Naive thymus-derived CD4-positive, alpha-beta T cell (primary cell): ENCODE measurements at regions not wholly inside any gene's neighbourhood (a gene's known extent, or its start where the extent isn't known, plus 50 kb on each side); places are given as distances from the start of the nearest gene placed in this dataset.

ENCODE experiments used
- ATAC-seq: fragments of 150-1000 bp; cut with Tn5 transposase; 2 replicates; pipeline ENCODE4 v1.10.0; 2021; ENCODE audit warnings: mild to moderate bottlenecking, moderate library complexity
- CTCF ChIA-PET: fragments of 350-600 bp; sonication (Branson Sonifier 250); formaldehyde crosslinking; loops from one replicate; lab custom pipeline; 2021; ENCODE audit warnings: antibody characterized with exemption; lab: Charles Lee
- POLR2A ChIA-PET: fragments of 350-600 bp; sonication (Branson Sonifier 250); formaldehyde crosslinking; loops from one replicate; lab custom pipeline; 2021; ENCODE audit warnings: antibody characterized with exemption, inconsistent platforms; lab: Charles Lee
- DNase-seq, 9 donors: peaks; one replicate each; pipeline versions ENCODE4 v3.0.0 to v3.0.0-alpha.2; 2020 to 2022; ENCODE audit warnings: mixed read lengths in 1 of 9
- H3K27ac ChIP-seq: one replicate; pipeline ENCODE4 v1.7.0; 2013; ENCODE audit warnings: mild to moderate bottlenecking, low read depth, low read length, moderate library complexity
- H3K27me3 ChIP-seq, 2 donors: one replicate each; pipeline ENCODE4 v1.7.0; 2013; ENCODE audit warnings: low read length in 2 of 2, mild to moderate bottlenecking in 2 of 2, moderate library complexity in 2 of 2; ENCODE audit not compliant: control insufficient read depth in 2 of 2, insufficient read depth in 2 of 2
- H3K36me3 ChIP-seq, 3 experiments: 1 replicate in 2 of 3; 2 replicates in 1 of 3; pipeline ENCODE4 v1.7.0; 2013; ENCODE audit warnings: low read length in 3 of 3, mild to moderate bottlenecking in 3 of 3, moderate library complexity in 1 of 3; ENCODE audit not compliant: insufficient read depth in 3 of 3, control insufficient read depth in 2 of 3
- H3K4me1 ChIP-seq, 2 donors: one replicate each; pipeline ENCODE4 v1.7.0; 2013; ENCODE audit warnings: low read length in 2 of 2, mild to moderate bottlenecking in 2 of 2, moderate library complexity in 1 of 2; ENCODE audit not compliant: control insufficient read depth in 2 of 2, insufficient read depth in 2 of 2
- H3K4me3 ChIP-seq: 2 replicates; pipeline ENCODE4 v1.7.0; 2013; ENCODE audit warnings: mild to moderate bottlenecking, low read length
- H3K9me3 ChIP-seq, 3 experiments: 1 replicate in 2 of 3; 2 replicates in 1 of 3; pipeline ENCODE4 v1.7.0; 2013; ENCODE audit warnings: low read length in 3 of 3; ENCODE audit not compliant: control insufficient read depth in 2 of 3
- H3K27ac Mint-ChIP-seq, 9 donors: one replicate each; pipeline ENCODE4 v1.8.0; 2020 to 2022; ENCODE audit warnings: mixed read lengths in 9 of 9, mild to moderate bottlenecking in 8 of 9, moderate library complexity in 5 of 9, inconsistent platforms in 2 of 9
- H3K27me3 Mint-ChIP-seq, 5 donors: one replicate each; pipeline ENCODE4 v1.8.0; 2021 to 2022; ENCODE audit warnings: mixed read lengths in 5 of 5, mild to moderate bottlenecking in 1 of 5
- H3K36me3 Mint-ChIP-seq, 5 donors: one replicate each; pipeline ENCODE4 v1.8.0; 2020 to 2022; ENCODE audit warnings: mixed read lengths in 5 of 5, mild to moderate bottlenecking in 3 of 5, inconsistent platforms in 1 of 5
- H3K4me1 Mint-ChIP-seq, 7 donors: one replicate each; pipeline ENCODE4 v1.8.0; 2020 to 2022; ENCODE audit warnings: mixed read lengths in 7 of 7, mild to moderate bottlenecking in 3 of 7, inconsistent platforms in 1 of 7
- H3K4me3 Mint-ChIP-seq, 10 donors: one replicate each; pipeline ENCODE4 v1.8.0; 2020 to 2022; ENCODE audit warnings: mild to moderate bottlenecking in 10 of 10, mixed read lengths in 10 of 10, moderate library complexity in 6 of 10, inconsistent platforms in 2 of 10
- H3K9me3 Mint-ChIP-seq, 11 donors: one replicate each; pipeline ENCODE4 v1.8.0; 2020 to 2022; ENCODE audit warnings: mixed read lengths in 11 of 11, mild to moderate bottlenecking in 4 of 11, inconsistent platforms in 1 of 11, moderate library complexity in 1 of 11
- intact Hi-C, 2 donors: fragments of 100-400 bp; cut with micrococcal nuclease; formaldehyde crosslinking; loops; one replicate each; pipeline ENCODE4 v1.15.1; 2023

DNA sequence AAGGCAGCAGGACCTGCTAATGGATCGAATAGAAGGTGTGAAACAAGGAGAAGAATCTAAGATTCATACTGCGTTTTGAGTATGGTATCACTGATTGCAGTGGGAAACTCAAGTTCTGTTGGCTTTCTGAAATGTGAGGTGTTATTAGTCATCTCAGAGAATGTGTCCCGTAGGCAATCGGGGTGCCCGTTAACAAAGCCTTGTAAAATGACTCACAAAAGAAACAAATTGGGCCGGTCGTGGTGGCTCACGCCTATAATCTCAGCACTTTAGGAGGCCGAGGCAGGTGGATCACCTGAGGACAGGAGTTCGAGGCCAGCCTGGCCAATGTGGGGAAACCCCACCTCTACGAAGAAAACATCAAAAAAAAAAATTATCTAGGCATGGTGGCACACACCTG, 118.2 kb upstream of the C7orf33 start:
- POLR2A ChIA-PET = no interaction called here
- no peaks in the 10 kb centered on the region for H3K36me3 Mint-ChIP-seq
- intact Hi-C loops = no loop called here
- Histone ChIP-seq H3K4me3 (no peak overlapping the region), H3K36me3 (no peaks in the 10 kb centered on the region), H3K4me1 (no peaks in the 10 kb centered on the region), H3K9me3 (no peaks in the 10 kb centered on the region), H3K27ac (no peak overlapping the region), H3K27me3 (no peaks in the 10 kb centered on the region)
- DNase-seq = no peak
- no peaks in the 10 kb centered on the region for H3K9me3 Mint-ChIP-seq
- peaks cover 0 to 10% (median 5%) of the 10 kb centered on the region in 5 donors for H3K27me3 Mint-ChIP-seq
- H3K4me1 Mint-ChIP-seq = peaks cover 0 to 2% (median 0%) of the 10 kb centered on the region in 7 donors
- no peak overlapping the region for H3K4me3 Mint-ChIP-seq
- CTCF ChIA-PET = no interaction called here
- no peak for ATAC-seq
- no peak overlapping the region for H3K27ac Mint-ChIP-seq

DNA sequence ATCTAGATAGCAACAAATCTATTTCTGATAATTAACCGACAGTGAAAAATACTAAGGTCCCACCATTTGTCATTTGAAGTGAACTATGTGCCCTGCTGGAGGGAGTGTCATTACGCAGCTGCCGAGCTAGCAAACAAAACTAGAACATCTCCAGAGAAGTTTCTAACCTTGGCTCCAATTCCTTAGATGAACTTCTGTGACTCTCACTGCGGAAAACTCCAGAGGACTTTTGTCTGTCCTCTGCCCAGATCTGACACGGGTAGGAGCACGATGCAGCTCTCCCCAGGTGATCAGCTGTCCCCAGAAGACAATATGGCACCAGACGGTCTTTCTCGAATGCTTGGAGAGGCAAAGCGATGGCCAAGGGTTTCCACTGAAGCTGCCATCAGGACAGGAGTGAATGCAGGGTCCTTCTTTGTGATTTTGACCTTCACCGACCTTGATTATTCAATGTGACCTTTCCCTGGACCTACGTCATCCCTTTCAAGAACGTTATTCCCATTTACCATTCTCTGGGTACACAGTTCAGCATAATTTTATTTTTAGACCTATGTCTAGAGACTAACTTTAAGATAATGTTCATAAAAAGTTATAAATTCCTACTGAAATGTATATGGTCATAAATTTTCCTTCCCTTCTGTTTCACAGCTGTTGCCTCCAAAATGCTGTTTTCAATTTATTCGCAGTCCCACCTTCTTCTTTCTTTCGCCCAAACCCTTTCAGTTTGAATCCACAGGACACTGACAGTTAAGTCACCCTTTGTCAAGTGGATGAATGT, 116.7 kb upstream of the C7orf33 start:
- Mint-ChIP-seq H3K4me1 (peaks cover 0 to 2% (median 0%) of the 10 kb centered on the region in 7 donors), H3K27me3 (peaks cover 0 to 6% (median 5%) of the 10 kb centered on the region in 5 donors), H3K36me3 (no peaks in the 10 kb centered on the region), H3K27ac (no peak overlapping the region), H3K9me3 (no peaks in the 10 kb centered on the region), H3K4me3 (no peak overlapping the region)
- Histone ChIP-seq H3K9me3 (no peaks in the 10 kb centered on the region), H3K36me3 (no peaks in the 10 kb centered on the region), H3K27me3 (no peaks in the 10 kb centered on the region), H3K4me3 (no peak overlapping the region), H3K4me1 (no peaks in the 10 kb centered on the region), H3K27ac (no peak overlapping the region)
- POLR2A ChIA-PET = no interaction called here
- CTCF ChIA-PET = interaction anchor here (1.2 kb wide), 1 partner anchor 209 kb away, joined by 3 read pairs; no protein-coding TSS in a partner anchor
- ATAC-seq = no peak
- no peak for DNase-seq
- intact Hi-C loops = no loop called here

DNA sequence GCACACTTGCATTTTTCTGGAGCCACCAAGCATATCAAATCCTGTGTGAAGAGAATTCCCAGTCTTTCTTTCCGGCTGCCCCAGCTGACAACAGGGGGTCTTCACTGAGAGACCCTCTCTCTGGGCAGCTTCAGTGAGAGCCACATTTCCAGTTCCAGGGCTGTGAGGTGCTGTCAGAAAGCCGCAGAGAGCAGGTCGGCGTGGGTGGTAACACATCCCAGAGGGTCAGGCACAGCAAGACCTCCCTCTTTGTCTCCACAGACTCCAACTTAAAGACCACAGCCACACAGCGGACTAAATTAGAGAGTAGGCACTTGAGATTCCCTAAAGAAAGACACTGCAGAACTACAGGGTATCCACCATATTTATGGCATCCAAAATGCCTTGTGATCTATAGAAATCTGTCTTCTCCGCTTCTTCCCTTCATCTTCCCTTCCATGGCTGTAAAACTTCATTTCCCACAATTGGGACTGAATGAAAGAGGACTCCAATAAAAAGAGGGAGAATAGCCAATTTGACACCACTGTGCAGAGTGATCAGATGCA, 116.0 kb upstream of the C7orf33 start:
- no peak overlapping the region for H3K4me3 Mint-ChIP-seq
- no peak overlapping the region for H3K27ac Mint-ChIP-seq
- CTCF ChIA-PET = no interaction called here

DNA sequence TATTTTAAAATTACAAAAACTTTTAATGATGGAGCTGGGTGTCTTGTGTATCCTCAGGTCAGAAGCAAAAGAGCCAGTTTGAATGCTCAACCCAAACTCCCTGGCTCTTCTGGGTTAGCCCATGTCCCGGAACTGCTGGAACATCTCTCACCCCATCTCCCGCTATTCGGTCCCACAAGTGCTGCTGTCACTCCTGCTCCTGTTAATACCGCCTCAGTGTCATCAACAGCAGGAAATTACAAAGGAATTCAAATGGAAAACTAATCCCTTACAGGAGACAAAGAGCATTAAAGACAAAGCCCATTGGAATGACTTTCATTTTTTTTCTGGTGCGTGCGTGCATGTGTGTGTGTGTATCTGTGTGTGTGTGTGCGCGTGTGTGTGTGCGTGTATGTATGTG, 112.0 kb upstream of the C7orf33 start:
- DNase-seq = no peak
- Mint-ChIP-seq H3K27ac (no peak overlapping the region), H3K9me3 (peaks cover 0 to 1% (median 0%) of the 10 kb centered on the region in 11 donors), H3K27me3 (no peaks in the 10 kb centered on the region), H3K4me3 (no peak overlapping the region), H3K36me3 (no peaks in the 10 kb centered on the region), H3K4me1 (peaks cover 0 to 6% (median 0%) of the 10 kb centered on the region in 7 donors)
- H3K36me3 ChIP-seq = no peaks in the 10 kb centered on the region
- no peak for ATAC-seq
- ChIA-PET POLR2A (no interaction called here), CTCF (no interaction called here)
- H3K27me3 ChIP-seq = no peaks in the 10 kb centered on the region
- H3K4me1 ChIP-seq = no peaks in the 10 kb centered on the region
- H3K27ac ChIP-seq = no peak overlapping the region
- intact Hi-C loops = no loop called here
- no peaks in the 10 kb centered on the region for H3K9me3 ChIP-seq
- no peak overlapping the region for H3K4me3 ChIP-seq

More for the DNA sequence above, 116.0 kb upstream of the C7orf33 start:
- H3K9me3 ChIP-seq = no peaks in the 10 kb centered on the region
- H3K4me1 ChIP-seq = no peaks in the 10 kb centered on the region
- no peaks in the 10 kb centered on the region for H3K9me3 Mint-ChIP-seq
- no peak for ATAC-seq
- POLR2A ChIA-PET = no interaction called here
- peaks cover 0 to 2% (median 0%) of the 10 kb centered on the region in 7 donors for H3K4me1 Mint-ChIP-seq
- no peak overlapping the region for H3K4me3 ChIP-seq
- no peak for DNase-seq
- H3K36me3 ChIP-seq = no peaks in the 10 kb centered on the region
- intact Hi-C loops = no loop called here
- no peaks in the 10 kb centered on the region for H3K27me3 ChIP-seq
- H3K27me3 Mint-ChIP-seq = peaks cover 0 to 6% (median 3%) of the 10 kb centered on the region in 5 donors
- H3K36me3 Mint-ChIP-seq = no peaks in the 10 kb centered on the region
- H3K27ac ChIP-seq = no peak overlapping the region

DNA sequence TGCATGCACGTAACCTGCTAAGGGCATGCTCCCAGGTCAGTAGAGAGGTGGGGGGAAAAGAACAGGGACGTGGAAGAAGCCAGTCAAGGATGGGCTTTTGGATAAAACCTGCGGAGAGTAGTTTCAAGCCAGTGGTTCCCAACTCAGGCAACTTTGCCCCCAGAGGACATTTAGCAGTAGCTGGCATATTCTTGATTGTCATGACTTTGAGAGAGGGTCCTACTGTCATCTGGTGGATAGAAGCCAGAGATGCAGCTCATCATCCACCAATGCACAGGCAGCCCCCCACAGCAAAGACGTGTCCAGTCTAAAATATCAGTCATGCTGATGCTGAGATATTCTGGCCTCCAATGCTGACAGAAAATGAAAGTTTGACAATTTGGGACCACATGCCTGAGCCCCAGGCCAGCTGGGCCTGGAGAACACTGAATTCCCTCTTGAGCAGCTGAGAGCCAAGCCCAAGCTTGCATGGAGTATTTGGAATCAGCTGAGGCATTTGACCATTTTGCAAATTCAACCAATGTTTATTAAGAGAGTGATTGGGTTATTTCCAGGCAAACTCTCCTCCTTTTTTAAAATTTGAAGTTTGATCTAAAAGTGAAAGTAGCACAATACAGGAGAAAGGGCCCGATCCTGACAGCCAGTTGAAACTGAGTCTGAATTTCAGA, 110.0 kb upstream of the C7orf33 start:
- Histone ChIP-seq H3K4me3 (no peak overlapping the region), H3K9me3 (no peaks in the 10 kb centered on the region), H3K4me1 (no peaks in the 10 kb centered on the region), H3K27ac (no peak overlapping the region), H3K27me3 (no peaks in the 10 kb centered on the region), H3K36me3 (no peaks in the 10 kb centered on the region)
- ChIA-PET CTCF (interaction anchor here (0.6 to 0.8 kb wide), 3 partner anchors 98 to 232 kb away, joined by 3 read pairs; no protein-coding TSS in a partner anchor), POLR2A (no interaction called here)
- H3K36me3 Mint-ChIP-seq = no peaks in the 10 kb centered on the region
- no peak for DNase-seq
- H3K4me1 Mint-ChIP-seq = peaks cover 0 to 6% (median 0%) of the 10 kb centered on the region in 7 donors
- H3K9me3 Mint-ChIP-seq = peaks cover 0 to 1% (median 0%) of the 10 kb centered on the region in 11 donors
- peaks cover 0 to 5% (median 0%) of the 10 kb centered on the region in 5 donors for H3K27me3 Mint-ChIP-seq
- H3K4me3 Mint-ChIP-seq = no peak overlapping the region
- no peak overlapping the region for H3K27ac Mint-ChIP-seq
- intact Hi-C loops = no loop called here
- ATAC-seq = no peak

DNA sequence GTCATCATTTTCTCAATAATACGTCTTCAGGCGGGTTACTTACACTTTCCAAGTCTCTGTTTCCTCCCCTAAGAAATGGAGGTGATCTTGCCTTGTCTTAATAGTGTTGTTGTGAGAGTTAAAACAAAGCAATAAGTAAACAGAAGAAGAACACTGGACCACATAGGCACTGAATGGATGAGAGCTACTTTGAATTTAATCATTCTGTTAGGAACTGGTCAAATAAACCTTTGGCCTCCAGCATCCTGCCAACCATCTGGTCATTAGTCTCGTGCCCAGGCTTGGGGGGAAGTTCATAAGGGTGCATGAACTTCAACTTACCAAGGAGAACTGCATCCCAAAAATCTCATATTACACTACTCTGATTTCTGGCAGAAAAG, 109.4 kb upstream of the C7orf33 start:
- H3K27ac Mint-ChIP-seq = peak overlapping the region in 1 of 9 donors; percentile 27
- Histone ChIP-seq H3K36me3 (no peaks in the 10 kb centered on the region), H3K27ac (no peak overlapping the region), H3K9me3 (no peaks in the 10 kb centered on the region), H3K27me3 (no peaks in the 10 kb centered on the region), H3K4me3 (no peak overlapping the region), H3K4me1 (no peaks in the 10 kb centered on the region)
- intact Hi-C loops = no loop called here
- H3K4me3 Mint-ChIP-seq = no peak overlapping the region
- DNase-seq (no peak), ATAC-seq (no peak)
- H3K27me3 Mint-ChIP-seq = peaks cover 0 to 9% (median 0%) of the 10 kb centered on the region in 5 donors
- ChIA-PET POLR2A (no interaction called here), CTCF (interaction anchor here (0.8 kb wide), 1 partner anchor 216 kb away, joined by 3 read pairs; no protein-coding TSS in a partner anchor)
- H3K36me3 Mint-ChIP-seq = no peaks in the 10 kb centered on the region
- peaks cover 0 to 6% (median 0%) of the 10 kb centered on the region in 7 donors for H3K4me1 Mint-ChIP-seq
- peaks cover 0 to 1% (median 0%) of the 10 kb centered on the region in 11 donors for H3K9me3 Mint-ChIP-seq
